PFSK-1 (cell line): ENCODE measurements at regions not wholly inside any gene's neighbourhood (a gene's known extent, or its start where the extent isn't known, plus 50 kb on each side); places are given as distances from the start of the nearest gene placed in this dataset.

Source experiments
- POLR2AphosphoS5 ChIP-seq: IDR thresholded peaks from 2 replicates; pipeline ENCODE4 v1.6.1; 2012; ENCODE audit warnings: low read depth, mild to moderate bottlenecking, control low read depth, low read length, moderate library complexity
- TF ChIP-seq, protein P1 (sequence below), 2 experiments: IDR thresholded peaks; 2 replicates each; pipeline versions ENCODE4 v1.6.1 to v1.8.0; 2011 to 2012; ENCODE audit warnings: low read depth in 2 of 2, low read length in 2 of 2, control low read depth in 1 of 2, inconsistent platforms in 1 of 2, mild to moderate bottlenecking in 1 of 2, moderate library complexity in 1 of 2; ENCODE audit not compliant: insufficient read depth in 1 of 2

DNA sequence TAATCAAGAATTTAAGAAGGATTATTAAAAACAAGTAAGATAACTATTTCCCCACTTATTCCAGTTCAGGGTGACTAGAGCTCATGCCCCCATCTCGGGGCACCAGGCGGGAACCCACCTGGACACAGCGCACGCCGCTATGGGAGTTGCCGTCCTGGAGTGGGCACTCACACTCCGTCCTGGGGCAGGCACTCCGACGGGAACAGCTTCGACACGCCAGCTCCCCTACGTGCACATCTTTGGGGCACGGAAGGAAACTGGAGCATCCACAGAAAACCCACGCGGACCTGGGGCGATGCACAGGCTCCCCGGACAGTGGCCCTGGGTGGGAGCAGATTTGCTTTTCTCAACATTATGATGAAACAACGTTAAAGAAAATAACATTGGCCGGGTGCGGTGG, 52.0 kb upstream of the GATA5 start:
- TF ChIP-seq POLR2AphosphoS5, result no peak
- TF ChIP-seq, protein P1, sequence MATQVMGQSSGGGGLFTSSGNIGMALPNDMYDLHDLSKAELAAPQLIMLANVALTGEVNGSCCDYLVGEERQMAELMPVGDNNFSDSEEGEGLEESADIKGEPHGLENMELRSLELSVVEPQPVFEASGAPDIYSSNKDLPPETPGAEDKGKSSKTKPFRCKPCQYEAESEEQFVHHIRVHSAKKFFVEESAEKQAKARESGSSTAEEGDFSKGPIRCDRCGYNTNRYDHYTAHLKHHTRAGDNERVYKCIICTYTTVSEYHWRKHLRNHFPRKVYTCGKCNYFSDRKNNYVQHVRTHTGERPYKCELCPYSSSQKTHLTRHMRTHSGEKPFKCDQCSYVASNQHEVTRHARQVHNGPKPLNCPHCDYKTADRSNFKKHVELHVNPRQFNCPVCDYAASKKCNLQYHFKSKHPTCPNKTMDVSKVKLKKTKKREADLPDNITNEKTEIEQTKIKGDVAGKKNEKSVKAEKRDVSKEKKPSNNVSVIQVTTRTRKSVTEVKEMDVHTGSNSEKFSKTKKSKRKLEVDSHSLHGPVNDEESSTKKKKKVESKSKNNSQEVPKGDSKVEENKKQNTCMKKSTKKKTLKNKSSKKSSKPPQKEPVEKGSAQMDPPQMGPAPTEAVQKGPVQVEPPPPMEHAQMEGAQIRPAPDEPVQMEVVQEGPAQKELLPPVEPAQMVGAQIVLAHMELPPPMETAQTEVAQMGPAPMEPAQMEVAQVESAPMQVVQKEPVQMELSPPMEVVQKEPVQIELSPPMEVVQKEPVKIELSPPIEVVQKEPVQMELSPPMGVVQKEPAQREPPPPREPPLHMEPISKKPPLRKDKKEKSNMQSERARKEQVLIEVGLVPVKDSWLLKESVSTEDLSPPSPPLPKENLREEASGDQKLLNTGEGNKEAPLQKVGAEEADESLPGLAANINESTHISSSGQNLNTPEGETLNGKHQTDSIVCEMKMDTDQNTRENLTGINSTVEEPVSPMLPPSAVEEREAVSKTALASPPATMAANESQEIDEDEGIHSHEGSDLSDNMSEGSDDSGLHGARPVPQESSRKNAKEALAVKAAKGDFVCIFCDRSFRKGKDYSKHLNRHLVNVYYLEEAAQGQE (IDR thresholded peaks at IDR 0.05; ENCODE audit: insufficient read depth in 1 of 2, low read depth in 2 of 2, low read length in 2 of 2), result no peak
